Fibroblast of lung (primary cell): ENCODE measurements at regions not wholly inside any gene's neighbourhood (a gene's known extent, or its start where the extent isn't known, plus 50 kb on each side); places are given as distances from the start of the nearest gene placed in this dataset.
"Not testable (repeated sequence)": the region's sequence is repeated elsewhere in the genome, so short reads cannot be mapped to it uniquely, and the experiment has no call there.

Source experiments
- DNase-seq, 2 donors: peaks; one replicate each; pipeline versions ENCODE4 v3.0.0 to v3.0.0-alpha.2; 2010; ENCODE audit warnings: low read depth in 2 of 2
- H2AFZ ChIP-seq: 2 replicates; pipeline ENCODE4 v1.5.1; 2012; ENCODE audit warnings: low read length, control low read depth, inconsistent platforms
- H3K27ac ChIP-seq: 2 replicates; pipeline ENCODE4 v1.5.1; 2011; ENCODE audit warnings: low read length, control low read depth; ENCODE audit not compliant: insufficient read depth
- H3K27me3 ChIP-seq: 2 replicates; pipeline ENCODE4 v1.5.1; 2011; ENCODE audit warnings: mild to moderate bottlenecking, low read length; ENCODE audit not compliant: control insufficient read depth, insufficient read depth
- H3K36me3 ChIP-seq: 2 replicates; pipeline ENCODE4 v1.5.1; 2011; ENCODE audit warnings: low read length; ENCODE audit not compliant: control insufficient read depth, insufficient read depth
- H3K4me1 ChIP-seq: 2 replicates; pipeline ENCODE4 v1.5.1; 2011; ENCODE audit warnings: low read length; ENCODE audit not compliant: control insufficient read depth, insufficient read depth; ENCODE audit errors: extremely low read depth
- H3K4me2 ChIP-seq: 2 replicates; pipeline ENCODE4 v1.5.1; 2011; ENCODE audit warnings: low read length, control low read depth; ENCODE audit not compliant: insufficient read depth; ENCODE audit errors: extremely low read depth
- H3K4me3 ChIP-seq, 4 experiments: fragments of 200-600 bp in 1 of 4; sonication (generic) in 1 of 4; replicated peaks in 1 of 4; 2 replicates each; pipeline ENCODE4 v1.5.1; 2011 to 2016; ENCODE audit warnings: low read length in 4 of 4, low read depth in 3 of 4, mild to moderate bottlenecking in 3 of 4, control low read depth in 2 of 4, inconsistent platforms in 1 of 4, mixed read lengths in 1 of 4; ENCODE audit not compliant: insufficient read depth in 1 of 4; ENCODE audit errors: control extremely low read depth in 1 of 4
- H3K79me2 ChIP-seq: 2 replicates; pipeline ENCODE4 v1.5.1; 2012; ENCODE audit warnings: mild to moderate bottlenecking, low read length, inconsistent platforms; ENCODE audit not compliant: control insufficient read depth, insufficient read depth
- H3K9ac ChIP-seq: 2 replicates; pipeline ENCODE4 v1.5.1; 2011; ENCODE audit warnings: mild to moderate bottlenecking, low read length, control low read depth; ENCODE audit not compliant: insufficient read depth
- H3K9me3 ChIP-seq: 2 replicates; pipeline ENCODE4 v1.5.1; 2012; ENCODE audit warnings: low read depth, low read length; ENCODE audit not compliant: control insufficient read depth, insufficient read depth
- H4K20me1 ChIP-seq: 2 replicates; pipeline ENCODE4 v1.5.1; 2011; ENCODE audit warnings: low read length; ENCODE audit not compliant: control insufficient read depth, insufficient read depth; ENCODE audit errors: extremely low read depth
- CTCF ChIP-seq, 2 donors: IDR thresholded peaks in 1 of 2; conservative IDR thresholded peaks in 1 of 2; 1 replicate in 1 of 2; 2 replicates in 1 of 2; pipeline ENCODE4 v1.5.1; 2011 to 2012; ENCODE audit warnings: low read length in 2 of 2, control low read depth in 1 of 2, inconsistent platforms in 1 of 2, low read depth in 1 of 2, mild to moderate bottlenecking in 1 of 2
- EZH2 ChIP-seq: IDR thresholded peaks from 2 replicates; pipeline ENCODE4 v1.5.1; 2012; ENCODE audit warnings: low read length, control low read depth, mild to moderate bottlenecking; ENCODE audit errors: missing control alignments

DNA sequence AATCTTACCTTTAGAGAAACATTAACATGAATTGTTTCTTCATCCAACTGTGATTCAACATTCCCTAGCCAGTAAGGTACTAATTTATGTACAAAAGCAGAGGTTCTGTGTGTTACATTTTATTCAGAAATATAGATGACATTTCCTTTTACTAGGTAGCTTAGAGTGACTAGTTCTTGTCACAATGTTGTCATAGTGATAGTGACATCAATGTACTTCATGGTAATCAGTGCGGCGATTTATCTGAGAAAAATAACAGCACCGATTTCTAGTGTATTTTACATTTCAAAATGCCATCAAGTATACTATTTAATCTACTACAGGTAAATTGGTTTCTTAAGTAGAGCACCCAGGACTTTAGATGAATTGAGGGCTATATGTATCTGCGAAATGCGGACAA, 72.1 kb upstream of the DGKB start:
- no peak for TF ChIP-seq EZH2
- no peak for TF ChIP-seq CTCF (conservative IDR thresholded peaks at IDR 0.05 in 1 of 2, IDR thresholded peaks at IDR 0.05 in 1 of 2; ENCODE audit: low read depth in 1 of 2, low read length in 2 of 2)
- no peak overlapping the region for H3K4me3 ChIP-seq

GRCh38 chr7:14973712-14974428, 71.3 kb upstream of the DGKB start:
- Histone ChIP-seq H3K4me1 (no peaks in the 10 kb centered on the region), H3K79me2 (no peaks in the 10 kb centered on the region), H2AFZ (no peak overlapping the region), H3K4me2 (no peak overlapping the region), H3K27me3 (no peaks in the 10 kb centered on the region), H3K27ac (no peak overlapping the region), H3K9me3 (no peaks in the 10 kb centered on the region), H4K20me1 (no peaks in the 10 kb centered on the region), H3K36me3 (no peaks in the 10 kb centered on the region), H3K9ac (no peak overlapping the region), H3K4me3 (no peak overlapping the region)
- TF ChIP-seq EZH2, result no peak
- peak in 1 of 2 donors; percentile 2 for DNase-seq

More for the DNA sequence above, 72.1 kb upstream of the DGKB start:
- H3K4me2 ChIP-seq, result no peak overlapping the region
- H3K9ac ChIP-seq, result no peak overlapping the region
- no peak overlapping the region for H3K27ac ChIP-seq
- no peaks in the 10 kb centered on the region for H3K4me1 ChIP-seq
- H4K20me1 ChIP-seq, result no peaks in the 10 kb centered on the region
- no peak overlapping the region for H2AFZ ChIP-seq
- H3K9me3 ChIP-seq, result no peaks in the 10 kb centered on the region
- H3K36me3 ChIP-seq, result no peaks in the 10 kb centered on the region
- H3K27me3 ChIP-seq, result no peaks in the 10 kb centered on the region
- no peak for DNase-seq
- H3K79me2 ChIP-seq, result no peaks in the 10 kb centered on the region

DNA sequence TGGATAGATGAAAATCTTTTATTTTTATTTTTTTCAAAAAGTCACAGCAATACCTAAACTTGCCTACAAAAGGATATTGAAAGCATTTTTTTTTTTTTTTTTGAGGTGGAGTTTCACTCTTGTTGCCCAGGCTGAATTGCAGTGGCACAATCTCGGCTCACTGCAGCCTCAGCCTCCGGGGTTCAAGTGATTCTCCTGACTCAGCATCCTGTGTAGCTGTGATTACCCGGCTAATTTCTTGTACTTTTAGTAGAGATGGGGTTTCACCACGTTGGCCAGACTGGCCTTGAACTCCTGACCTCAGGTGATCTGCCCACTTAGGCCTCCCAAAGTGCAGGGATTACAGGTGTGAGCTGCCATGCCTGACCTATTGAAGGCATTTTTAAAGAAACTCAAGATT, 69.1 kb upstream of the DGKB start:
- H3K9ac ChIP-seq, H3K4me3 ChIP-seq, H3K27me3 ChIP-seq, H3K4me1 ChIP-seq, H4K20me1 ChIP-seq, H3K9me3 ChIP-seq, H3K79me2 ChIP-seq, H3K36me3 ChIP-seq, DNase-seq, H3K4me2 ChIP-seq, H2AFZ ChIP-seq, H3K27ac ChIP-seq: not testable (repeated sequence)

- not testable (repeated sequence) for H3K36me3 ChIP-seq, H3K9me3 ChIP-seq, DNase-seq, H3K4me3 ChIP-seq, H3K79me2 ChIP-seq, H3K4me2 ChIP-seq, H3K27me3 ChIP-seq, H3K4me1 ChIP-seq, H3K27ac ChIP-seq, H4K20me1 ChIP-seq, H2AFZ ChIP-seq, H3K9ac ChIP-seq
These were observed 64.8 kb upstream of the DGKB start for GRCh38 chr7:14967376-14967775.
